HUDEP-2 (cell line): ENCODE measurements at regions not wholly inside any gene's neighbourhood (a gene's known extent, or its start where the extent isn't known, plus 50 kb on each side); places are given as distances from the start of the nearest gene placed in this dataset.
"Not testable (repeated sequence)": the region's sequence is repeated elsewhere in the genome, so short reads cannot be mapped to it uniquely, and the experiment has no call there.

Experiments used
- DNase-seq, 76 experiments: peaks; one replicate each; lab custom pipeline; 2025; ENCODE audit not compliant: unreplicated experiment in 76 of 76; lab: John Stamatoyannopoulos, UW

DNA sequence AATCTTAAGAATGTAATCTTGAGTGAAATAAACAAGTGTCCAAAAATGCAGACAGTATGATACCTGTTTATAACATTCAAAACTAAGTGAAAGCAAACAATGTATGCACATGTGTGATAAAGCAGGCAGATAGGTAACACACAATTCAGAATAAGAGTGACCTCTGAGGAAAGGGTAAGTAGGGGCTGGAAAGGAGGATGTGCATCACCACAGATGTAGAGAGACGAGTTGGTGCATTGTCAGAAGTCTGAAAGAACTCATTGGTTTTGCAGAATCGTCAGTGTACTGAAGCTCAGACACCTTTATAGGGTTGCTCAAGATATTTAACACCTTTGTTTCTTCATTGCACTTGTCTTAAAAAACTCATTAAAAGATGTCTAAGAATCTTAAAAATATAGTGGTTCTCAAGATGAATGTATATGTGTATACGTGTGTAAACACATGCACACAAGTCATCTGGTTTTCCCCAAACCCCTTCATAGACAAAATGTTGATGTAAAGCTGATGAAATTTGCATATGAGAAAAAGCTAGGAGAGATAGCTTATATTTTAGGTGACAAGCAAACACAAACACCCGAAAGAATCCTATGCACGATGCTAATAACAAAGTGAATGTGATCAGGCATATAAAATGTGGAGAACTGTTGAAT lies 197.6 kb upstream of the MEF2C start:
- no peak for DNase-seq

GRCh38 chr5:89072842-89073672 lies 190.1 kb upstream of the MEF2C start:
- DNase-seq, result no peak

GRCh38 chr5:89071941-89072331 lies 189.0 kb upstream of the MEF2C start:
- DNase-seq, result no peak

- no peak for DNase-seq
Measured at GRCh38 chr5:89071101-89071940, 188.3 kb upstream of the MEF2C start.

GRCh38 chr5:89069591-89069990 lies 186.6 kb upstream of the MEF2C start:
- no peak for DNase-seq

GRCh38 chr5:89067362-89067761 lies 184.4 kb upstream of the MEF2C start:
- DNase-seq, result no peak

GRCh38 chr5:89065919-89066318 lies 182.9 kb upstream of the MEF2C start:
- no peak for DNase-seq

GRCh38 chr5:89064736-89065135 lies 181.8 kb upstream of the MEF2C start:
- no peak for DNase-seq

DNA sequence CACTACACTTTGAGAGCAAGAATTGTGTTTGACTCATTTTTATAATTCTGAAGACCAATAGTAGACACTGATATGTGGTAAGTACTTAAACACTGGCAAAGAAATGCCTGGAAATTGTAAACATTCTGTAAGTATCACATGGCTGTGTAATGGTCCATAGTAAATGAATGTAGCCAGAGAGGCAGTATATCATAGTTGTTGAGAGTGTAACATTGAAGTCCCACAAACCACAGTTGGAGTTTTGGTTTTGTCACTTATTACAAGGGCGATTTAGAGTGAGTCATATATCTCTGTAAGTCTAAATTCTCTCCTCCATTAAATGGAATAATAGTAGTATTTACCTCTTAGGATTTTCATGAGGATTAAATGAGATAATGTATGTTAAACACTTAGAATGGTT lies 181.1 kb upstream of the MEF2C start:
- no peak for DNase-seq

DNA sequence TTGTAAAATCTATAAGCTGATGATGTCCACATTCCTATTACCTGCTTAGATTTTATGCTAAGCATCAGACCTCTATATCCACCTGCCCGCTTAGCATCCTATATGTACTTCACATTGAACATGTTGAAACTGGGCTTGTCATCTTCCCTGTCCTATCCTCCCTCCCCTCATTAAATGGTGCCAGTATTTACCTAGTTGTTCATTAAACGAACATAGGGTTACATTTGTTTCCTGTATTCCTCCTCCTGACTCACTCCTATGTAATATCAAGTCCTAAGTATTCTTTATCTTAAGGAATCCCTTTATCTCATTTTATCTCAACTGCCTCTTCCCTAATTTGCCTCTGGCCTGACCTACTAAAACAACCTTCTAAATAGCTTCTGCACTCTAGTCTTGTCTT lies 177.8 kb upstream of the MEF2C start:
- DNase-seq, result no peak

DNA sequence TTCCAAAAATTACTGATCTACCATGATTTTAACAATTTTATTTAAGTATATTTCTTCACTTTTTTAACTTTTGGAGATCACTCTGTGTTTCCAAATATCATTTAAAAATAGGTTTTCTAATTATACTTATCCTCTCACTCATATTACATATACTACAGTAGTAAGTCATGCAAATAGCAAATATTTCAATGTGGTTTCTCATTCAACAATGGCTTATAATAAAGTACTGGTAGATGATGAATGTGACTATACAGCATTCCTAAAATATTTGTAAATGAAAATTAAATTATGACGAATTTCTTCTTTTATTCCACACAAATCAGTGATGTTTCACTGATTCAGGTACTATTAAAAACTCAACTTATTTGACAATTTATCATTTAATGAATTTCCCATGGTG lies 176.3 kb upstream of the MEF2C start:
- no peak for DNase-seq

GRCh38 chr5:89055695-89056085 lies 172.7 kb upstream of the MEF2C start:
- DNase-seq, result no peak

- DNase-seq, result peak in 47 of 76 experiments; percentile 1 to 74 (median 17)
Measured at GRCh38 chr5:89055015-89055694, 172.2 kb upstream of the MEF2C start.

- DNase-seq, result no peak
Measured at GRCh38 chr5:89053547-89053946, 170.6 kb upstream of the MEF2C start.

DNA sequence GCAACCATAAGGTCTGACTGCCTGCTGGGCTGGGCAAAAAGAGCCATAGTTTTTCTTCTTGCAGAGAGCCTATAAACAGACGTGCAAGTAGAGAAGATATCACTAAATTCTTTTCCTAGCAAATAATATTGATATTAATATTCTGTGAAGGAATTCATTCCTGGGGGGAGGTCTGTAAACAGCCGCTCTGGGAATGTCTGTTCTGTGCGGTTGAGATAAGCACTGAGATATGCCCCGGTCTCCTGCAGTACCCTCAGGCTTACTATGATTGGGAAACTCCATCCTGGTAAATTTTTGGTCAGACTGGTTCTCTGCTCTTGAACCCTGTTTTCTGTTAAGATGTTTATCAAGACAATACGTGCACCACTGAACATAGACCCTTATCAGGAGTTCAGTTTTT lies 167.1 kb upstream of the MEF2C start:
- not testable (repeated sequence) for DNase-seq

DNA sequence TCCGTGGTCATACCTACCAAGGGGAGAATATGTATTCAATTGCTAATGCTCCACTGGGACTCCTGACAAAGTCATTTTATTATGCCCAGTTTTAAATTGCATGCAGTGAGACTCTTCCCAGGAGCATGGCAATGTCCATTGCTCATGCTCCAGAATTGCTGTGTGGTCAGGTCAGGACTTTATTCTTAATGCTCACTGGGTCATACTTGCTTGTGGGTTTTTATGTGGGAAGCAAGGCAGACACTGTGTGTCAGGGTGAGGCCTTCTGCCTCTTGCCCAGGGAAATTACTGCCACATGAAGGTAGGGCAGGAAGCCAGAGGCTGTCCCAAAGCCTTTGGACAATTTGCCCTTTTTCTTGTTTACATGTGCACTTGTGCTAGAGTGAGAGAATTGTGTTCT lies 164.6 kb upstream of the MEF2C start:
- DNase-seq, result no peak

DNA sequence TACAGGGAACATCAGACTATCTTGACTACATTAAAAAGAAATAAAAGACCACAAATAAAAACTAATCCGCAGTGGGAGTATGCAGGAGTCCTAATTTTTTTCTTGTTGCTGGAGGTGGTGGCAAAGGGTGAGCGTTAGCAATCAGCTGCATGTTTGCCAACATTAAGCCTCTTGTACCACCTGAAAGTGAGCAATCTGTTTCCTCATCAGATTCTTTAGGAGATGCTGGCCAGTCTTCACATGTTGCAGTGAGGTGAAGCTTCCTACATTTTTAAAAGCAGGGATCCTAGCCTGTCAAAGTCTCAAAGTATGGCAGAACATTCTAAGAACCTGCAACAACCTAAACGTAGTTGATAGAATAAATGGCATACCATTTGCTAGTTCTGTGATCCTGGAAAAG lies 162.2 kb upstream of the MEF2C start:
- no peak for DNase-seq

- DNase-seq, result no peak
Measured at GRCh38 chr5:89044674-89045200, 161.8 kb upstream of the MEF2C start.

GRCh38 chr5:89043676-89044075 lies 160.7 kb upstream of the MEF2C start:
- DNase-seq, result no peak

GRCh38 chr5:89042746-89043145 lies 159.8 kb upstream of the MEF2C start:
- DNase-seq, result no peak

DNA sequence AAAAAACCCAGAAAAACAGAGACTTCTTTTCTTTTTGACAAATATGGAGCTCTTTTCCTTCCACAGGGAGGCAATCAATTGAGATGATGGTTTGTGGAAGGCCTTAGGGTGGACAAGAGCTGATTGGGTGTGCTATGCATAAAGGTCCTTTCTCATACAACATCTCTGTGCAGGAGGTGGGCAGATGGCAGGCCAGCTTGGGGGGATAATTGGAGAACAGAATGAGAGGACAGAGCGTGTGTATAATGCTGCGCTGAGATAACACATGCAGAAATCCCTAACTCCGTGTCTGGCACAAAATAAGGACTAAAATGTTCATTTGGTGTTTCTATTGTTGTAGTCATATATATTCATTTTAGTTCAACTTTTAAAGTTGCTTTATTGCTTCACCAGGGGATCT lies 159.0 kb upstream of the MEF2C start:
- DNase-seq, result no peak
